NT2/D1 (cell line): ENCODE measurements at regions not wholly inside any gene's neighbourhood (a gene's known extent, or its start where the extent isn't known, plus 50 kb on each side); places are given as distances from the start of the nearest gene placed in this dataset.

Experiments used
- SUZ12 ChIP-seq: IDR thresholded peaks from 2 replicates; pipeline ENCODE4 v1.6.1; 2011; ENCODE audit not compliant: insufficient read length, insufficient read depth; ENCODE audit errors: extremely low read depth
- YY1 ChIP-seq: IDR thresholded peaks from 2 replicates; pipeline ENCODE4 v1.6.1; 2011; ENCODE audit not compliant: insufficient read length, insufficient read depth
- ZNF274 ChIP-seq: IDR thresholded peaks from 2 replicates; pipeline ENCODE4 v1.6.1; 2011; ENCODE audit warnings: mild to moderate bottlenecking, low read depth, low read length

GRCh38 chr16:65889533-65889966 is 476.9 kb upstream of the CDH5 start:
- TF ChIP-seq YY1 (no peak), ZNF274 (no peak), SUZ12 (no peak)
